SK-N-SH (cell line): ENCODE measurements at regions not wholly inside any gene's neighbourhood (a gene's known extent, or its start where the extent isn't known, plus 50 kb on each side); places are given as distances from the start of the nearest gene placed in this dataset.
"Not testable (repeated sequence)": the region's sequence is repeated elsewhere in the genome, so short reads cannot be mapped to it uniquely, and the experiment has no call there.

Experiments
- CTCF ChIA-PET: fragments of 300-600, 350-600 bp; formaldehyde crosslinking; extraction: SDS; loops from one replicate; lab custom pipeline; 2021; lab: Yijun Ruan, JAX
- POLR2A ChIA-PET: fragments of 350-600 bp; sonication (Branson Sonifier 250); formaldehyde crosslinking; extraction: SDS; loops from one replicate; lab custom pipeline; 2020; ENCODE audit warnings: antibody characterized with exemption, inconsistent platforms; lab: Yijun Ruan, JAX
- DNase-seq: peaks from one replicate; pipeline ENCODE4 v3.0.0; 2012
- H2AFZ ChIP-seq: fragments of 200-600 bp; sonication (generic); 2 replicates; pipeline ENCODE4 v1.8.1; 2016; ENCODE audit warnings: antibody characterized with exemption, mild to moderate bottlenecking, low read depth
- H3F3A ChIP-seq: fragments of 200-600 bp; sonication (generic); replicated peaks from 2 replicates; pipeline ENCODE3; 2016; ENCODE audit warnings: antibody characterized with exemption, mild to moderate bottlenecking; ENCODE audit not compliant: insufficient read depth
- H3K27ac ChIP-seq, 2 experiments: fragments of 200-500 bp in 1 of 2; fragments of 200-600 bp in 1 of 2; sonication (Bioruptor generic) in 1 of 2; sonication (generic), shearing (Covaris generic) in 1 of 2; 2 replicates each; pipeline versions ENCODE4 v1.5.1 to v1.6.1; 2014 to 2016; ENCODE audit warnings: low read depth in 2 of 2, inconsistent platforms in 1 of 2, low read length in 1 of 2, mild to moderate bottlenecking in 1 of 2, mixed read lengths in 1 of 2
- H3K27me3 ChIP-seq: fragments of 200-600 bp; sonication (generic), shearing (Covaris generic); 2 replicates; pipeline ENCODE4 v1.6.1; 2016; ENCODE audit warnings: mixed run types; ENCODE audit not compliant: insufficient read depth
- H3K36me3 ChIP-seq, 2 experiments: fragments of 200-500 bp in 1 of 2; fragments of 200-600 bp in 1 of 2; sonication (Bioruptor generic) in 1 of 2; sonication (generic) in 1 of 2; replicated peaks in 1 of 2; 2 replicates each; pipeline versions ENCODE3 to v1.5.1; 2014 to 2016; ENCODE audit warnings: low read length in 1 of 2, mild to moderate bottlenecking in 1 of 2; ENCODE audit not compliant: insufficient read depth in 2 of 2, control insufficient read depth in 1 of 2
- H3K4me1 ChIP-seq, 2 experiments: fragments of 200-500 bp in 1 of 2; fragments of 200-600 bp in 1 of 2; sonication (Bioruptor generic) in 1 of 2; sonication (generic), shearing (Covaris generic) in 1 of 2; 2 replicates each; pipeline versions ENCODE4 v1.5.1 to v1.6.1; 2014 to 2016; ENCODE audit warnings: low read depth in 1 of 2, low read length in 1 of 2, mixed run types in 1 of 2; ENCODE audit not compliant: insufficient read depth in 2 of 2, control insufficient read depth in 1 of 2
- H3K4me2 ChIP-seq: fragments of 200-600 bp; sonication (generic), shearing (Covaris generic); 2 replicates; pipeline ENCODE4 v1.6.1; 2017; ENCODE audit warnings: mixed run types
- H3K4me3 ChIP-seq, 2 experiments: fragments of 200-500 bp in 1 of 2; fragments of 200-600 bp in 1 of 2; sonication (Bioruptor generic) in 1 of 2; sonication (generic), shearing (Covaris generic) in 1 of 2; 2 replicates each; pipeline versions ENCODE4 v1.5.1 to v1.8.1; 2014 to 2016; ENCODE audit warnings: low read depth in 2 of 2, inconsistent platforms in 1 of 2, low read length in 1 of 2, mild to moderate bottlenecking in 1 of 2, mixed read lengths in 1 of 2, moderate library complexity in 1 of 2
- H3K79me2 ChIP-seq: fragments of 200-600 bp; sonication (generic); 2 replicates; pipeline ENCODE4 v1.8.1; 2017; ENCODE audit warnings: mild to moderate bottlenecking; ENCODE audit not compliant: insufficient read depth
- H3K9ac ChIP-seq: fragments of 200-600 bp; sonication (generic); 2 replicates; pipeline ENCODE4 v1.6.1; 2017; ENCODE audit warnings: mixed run types
- H3K9me2 ChIP-seq: fragments of 200-600 bp; sonication (generic); 2 replicates; pipeline ENCODE4 v1.6.1; 2017; ENCODE audit warnings: mixed run types
- H3K9me3 ChIP-seq: fragments of 200-600 bp; sonication (generic); 2 replicates; pipeline ENCODE4 v1.6.1; 2017; ENCODE audit warnings: mixed run types, mild to moderate bottlenecking, moderate library complexity
- H4K20me1 ChIP-seq: fragments of 200-600 bp; sonication (generic); 2 replicates; pipeline ENCODE4 v1.6.1; 2017; ENCODE audit warnings: mild to moderate bottlenecking, mixed run types; ENCODE audit not compliant: insufficient read depth
- FOSL2 ChIP-seq: IDR thresholded peaks from 2 replicates; pipeline ENCODE4 v1.4.0; 2012; ENCODE audit warnings: low read depth, mild to moderate bottlenecking, moderate library complexity, borderline replicate concordance
- GABPA ChIP-seq: IDR thresholded peaks from 2 replicates; pipeline ENCODE4 v1.4.0; 2012; ENCODE audit warnings: low read depth, mild to moderate bottlenecking
- MEF2A ChIP-seq: IDR thresholded peaks from 2 replicates; pipeline ENCODE4 v1.4.0; 2012; ENCODE audit warnings: low read depth, borderline replicate concordance
- NRF1 ChIP-seq: IDR thresholded peaks from 2 replicates; pipeline ENCODE4 v1.6.1; 2012; ENCODE audit warnings: low read depth, mild to moderate bottlenecking, low read length
- RCOR1 ChIP-seq: fragments of 150-350 bp; IDR thresholded peaks from 2 replicates; pipeline ENCODE4 v1.6.1; 2017; ENCODE audit warnings: antibody characterized with exemption, low read length
- TAF1 ChIP-seq: IDR thresholded peaks from 2 replicates; pipeline ENCODE4 v1.6.1; 2012; ENCODE audit warnings: low read depth, mild to moderate bottlenecking, low read length, moderate library complexity, borderline replicate concordance
- TCF12 ChIP-seq: IDR thresholded peaks from 2 replicates; pipeline ENCODE4 v1.4.0; 2012
- ZBTB33 ChIP-seq: IDR thresholded peaks from 2 replicates; pipeline ENCODE4 v1.4.0; 2012; ENCODE audit warnings: low read depth, borderline replicate concordance
- WGBS: methylation state at CpG from one replicate; pipeline ENCODE4 v1.1.6; 2017; ENCODE audit warnings: low lambda C conversion rate; 5-methylcytosine and 5-hydroxymethylcytosine counted together
- TF ChIP-seq, protein P1 (sequence below): IDR thresholded peaks from 2 replicates; pipeline ENCODE4 v1.4.0; 2012; ENCODE audit warnings: low read depth, borderline replicate concordance

- POLR2A ChIA-PET, result no interaction called here
- no peaks in the 10 kb centered on the region for H3K9me2 ChIP-seq
- DNase-seq, result no peak
- H3K36me3 ChIP-seq, result no peaks in the 10 kb centered on the region
- no peak overlapping the region for H3K4me3 ChIP-seq
- H3K9me3 ChIP-seq, result no peaks in the 10 kb centered on the region
- CTCF ChIA-PET, result no interaction called here
- no peak overlapping the region for H3K9ac ChIP-seq
- no peak for TF ChIP-seq MEF2A
- no peak overlapping the region for H3K4me2 ChIP-seq
- H3F3A ChIP-seq, result no peaks in the 10 kb centered on the region
- H3K79me2 ChIP-seq, result no peaks in the 10 kb centered on the region
- no peaks in the 10 kb centered on the region for H3K27me3 ChIP-seq
- 0% methylated on average over 3 of the region's 3 CpGs for WGBS
- no peaks in the 10 kb centered on the region for H3K4me1 ChIP-seq
- H2AFZ ChIP-seq, result no peak overlapping the region
- no peaks in the 10 kb centered on the region for H4K20me1 ChIP-seq
- no peak overlapping the region for H3K27ac ChIP-seq
Measured at GRCh38 chr4:82097504-82097903, 276.3 kb downstream of the HNRNPD start.

- no peak overlapping the region for H3K27ac ChIP-seq
- POLR2A ChIA-PET, result no interaction called here
- no peak for DNase-seq
- no peaks in the 10 kb centered on the region for H3K79me2 ChIP-seq
- TF ChIP-seq, protein P1, sequence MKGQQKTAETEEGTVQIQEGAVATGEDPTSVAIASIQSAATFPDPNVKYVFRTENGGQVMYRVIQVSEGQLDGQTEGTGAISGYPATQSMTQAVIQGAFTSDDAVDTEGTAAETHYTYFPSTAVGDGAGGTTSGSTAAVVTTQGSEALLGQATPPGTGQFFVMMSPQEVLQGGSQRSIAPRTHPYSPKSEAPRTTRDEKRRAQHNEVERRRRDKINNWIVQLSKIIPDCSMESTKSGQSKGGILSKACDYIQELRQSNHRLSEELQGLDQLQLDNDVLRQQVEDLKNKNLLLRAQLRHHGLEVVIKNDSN, result no peak
- TF ChIP-seq TCF12, result no peak
- no peak for TF ChIP-seq NRF1
- no peak overlapping the region for H3K4me2 ChIP-seq
- H4K20me1 ChIP-seq, result no peaks in the 10 kb centered on the region
- no peak overlapping the region for H3K9ac ChIP-seq
- no peak overlapping the region for H3K4me3 ChIP-seq
- H3K9me3 ChIP-seq, result no peaks in the 10 kb centered on the region
- H3K27me3 ChIP-seq, result no peaks in the 10 kb centered on the region
- CTCF ChIA-PET, result interaction anchor here (0.6 kb wide), 1 partner anchor 315 kb away, joined by 3 read pairs; no protein-coding TSS in a partner anchor
- WGBS, result 0% methylated on average over 2 of the region's 2 CpGs
- H3F3A ChIP-seq, result no peaks in the 10 kb centered on the region
- H2AFZ ChIP-seq, result no peak overlapping the region
- no peaks in the 10 kb centered on the region for H3K9me2 ChIP-seq
- H3K4me1 ChIP-seq, result no peaks in the 10 kb centered on the region
- H3K36me3 ChIP-seq, result no peaks in the 10 kb centered on the region
Measured at GRCh38 chr4:82090717-82091116, 283.1 kb downstream of the HNRNPD start.

- Histone ChIP-seq H4K20me1 (no peaks in the 10 kb centered on the region), H3F3A (no peaks in the 10 kb centered on the region), H3K4me1 (no peaks in the 10 kb centered on the region), H3K79me2 (no peaks in the 10 kb centered on the region), H3K9me3 (no peaks in the 10 kb centered on the region), H3K27me3 (no peaks in the 10 kb centered on the region), H3K9ac (no peak overlapping the region), H3K4me2 (no peak overlapping the region), H3K36me3 (no peaks in the 10 kb centered on the region), H3K4me3 (no peak overlapping the region), H3K9me2 (no peaks in the 10 kb centered on the region), H3K27ac (no peak overlapping the region), H2AFZ (no peak overlapping the region)
- no peak for DNase-seq
- ChIA-PET CTCF (no interaction called here), POLR2A (no interaction called here)
- TF ChIP-seq ZBTB33 (no peak), FOSL2 (no peak), GABPA (no peak), RCOR1 (no peak), TAF1 (no peak)
- WGBS, result 18% methylated on average over 1 of the region's 1 CpG
Measured at GRCh38 chr4:82084747-82085146, 289.0 kb downstream of the HNRNPD start.

DNA sequence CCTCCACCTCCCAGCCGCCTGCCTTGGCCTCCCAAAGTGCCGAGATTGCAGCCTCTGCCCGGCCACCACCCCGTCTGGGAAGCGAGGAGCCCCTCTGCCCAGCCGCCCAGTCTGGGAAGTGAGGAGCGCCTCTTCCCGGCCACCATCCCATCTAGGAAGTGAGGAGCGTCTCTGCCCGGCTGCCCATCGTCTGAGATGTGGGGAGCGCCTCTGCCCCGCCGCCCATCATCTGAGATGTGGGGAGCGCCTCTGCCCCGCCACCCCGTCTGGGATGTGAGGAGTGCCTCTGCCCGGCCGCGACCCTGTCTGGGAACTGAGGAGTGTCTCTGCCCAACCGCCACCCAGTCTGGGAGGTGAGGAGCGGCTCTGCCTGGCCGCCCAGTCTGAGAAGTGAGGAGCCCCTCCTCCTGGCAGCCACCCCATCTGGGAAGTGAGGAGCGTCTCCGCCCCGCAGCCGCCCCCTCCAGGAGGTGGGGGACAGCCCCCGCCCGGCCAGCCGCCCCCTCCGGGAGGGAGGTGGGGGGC is 296.3 kb downstream of the HNRNPD start:
- POLR2A ChIA-PET, H3F3A ChIP-seq, H3K9me2 ChIP-seq, H3K27me3 ChIP-seq, H4K20me1 ChIP-seq, CTCF ChIA-PET, H2AFZ ChIP-seq, H3K36me3 ChIP-seq, H3K4me3 ChIP-seq, H3K4me2 ChIP-seq, H3K9ac ChIP-seq, H3K27ac ChIP-seq, DNase-seq, H3K79me2 ChIP-seq, H3K4me1 ChIP-seq, H3K9me3 ChIP-seq: not testable (repeated sequence)
- WGBS, result 45% methylated on average over 12 of the region's 31 CpGs
